Activated CD8-positive, alpha-beta memory T cell treated with anti-CD3 and anti-CD28 coated beads, Interleukin-2, amount 10 ng/mL, durations not matched to agents 7 days and 5 days (primary cell): ENCODE measurements at regions not wholly inside any gene's neighbourhood (a gene's known extent, or its start where the extent isn't known, plus 50 kb on each side); places are given as distances from the start of the nearest gene placed in this dataset.
A peak's percentile ranks its signal among the peaks of the same experiment; 100 is the strongest.
"Not testable (repeated sequence)": the region's sequence is repeated elsewhere in the genome, so short reads cannot be mapped to it uniquely, and the experiment has no call there.

ENCODE experiments used
- ATAC-seq: fragments of 150-1000 bp; cut with Tn5 transposase; one replicate; pipeline ENCODE4 v1.10.0; 2021; ENCODE audit warnings: moderate library complexity
- CTCF ChIA-PET: fragments of 350-600 bp; sonication (Branson Sonifier 250); formaldehyde crosslinking; loops from one replicate; lab custom pipeline; 2021; ENCODE audit warnings: antibody characterized with exemption; lab: Charles Lee
- DNase-seq: peaks from one replicate; pipeline ENCODE4 v3.0.0-alpha.2; 2020
- H3K27ac Mint-ChIP-seq: one replicate; pipeline ENCODE4 v1.8.0; 2021; ENCODE audit warnings: mild to moderate bottlenecking, mixed read lengths
- H3K27me3 Mint-ChIP-seq: one replicate; pipeline ENCODE4 v1.8.0; 2021; ENCODE audit warnings: mixed read lengths
- H3K36me3 Mint-ChIP-seq: one replicate; pipeline ENCODE4 v1.8.0; 2021; ENCODE audit warnings: mild to moderate bottlenecking, mixed read lengths
- H3K4me1 Mint-ChIP-seq: one replicate; pipeline ENCODE4 v1.8.0; 2021; ENCODE audit warnings: mixed read lengths
- H3K4me3 Mint-ChIP-seq: one replicate; pipeline ENCODE4 v1.8.0; 2021; ENCODE audit warnings: mild to moderate bottlenecking, moderate library complexity, mixed read lengths
- H3K9me3 Mint-ChIP-seq: one replicate; pipeline ENCODE4 v1.8.0; 2022; ENCODE audit warnings: low read depth, mixed read lengths

GRCh38 chr10:62992145-62992721 lies 140.9 kb upstream of the NRBF2 start:
- H3K27me3 Mint-ChIP-seq, result no peaks in the 10 kb centered on the region
- H3K36me3 Mint-ChIP-seq, result no peaks in the 10 kb centered on the region
- DNase-seq (no peak), ATAC-seq (no peak)
- CTCF ChIA-PET, result interaction anchor here (1.0 kb wide), 1 partner anchor 13 kb away, joined by 3 read pairs; no protein-coding TSS in a partner anchor
- H3K27ac Mint-ChIP-seq, result peak overlapping the region; percentile 6
- no peaks in the 10 kb centered on the region for H3K9me3 Mint-ChIP-seq
- no peak overlapping the region for H3K4me3 Mint-ChIP-seq
- H3K4me1 Mint-ChIP-seq, result peaks cover 22% of the 10 kb centered on the region

GRCh38 chr10:62990126-62990525 lies 143.0 kb upstream of the NRBF2 start:
- H3K4me3 Mint-ChIP-seq, result no peak overlapping the region
- H3K27me3 Mint-ChIP-seq, result no peaks in the 10 kb centered on the region
- no peak for ATAC-seq
- no peak for DNase-seq
- CTCF ChIA-PET, result interaction anchor here (0.6 kb wide), 1 partner anchor 124 kb away, joined by 3 read pairs; no protein-coding TSS in a partner anchor
- peaks cover 6% of the 10 kb centered on the region for H3K4me1 Mint-ChIP-seq
- H3K9me3 Mint-ChIP-seq, result no peaks in the 10 kb centered on the region
- H3K36me3 Mint-ChIP-seq, result no peaks in the 10 kb centered on the region
- H3K27ac Mint-ChIP-seq, result no peak overlapping the region

- H3K4me3 Mint-ChIP-seq, result no peak overlapping the region
- CTCF ChIA-PET, result interaction anchor here (1.4 kb wide), 1 partner anchor 11 kb away, joined by 4 read pairs; no protein-coding TSS in a partner anchor
- DNase-seq (no peak), ATAC-seq (no peak)
- H3K27ac Mint-ChIP-seq, result no peak overlapping the region
- H3K9me3 Mint-ChIP-seq, result no peaks in the 10 kb centered on the region
- H3K36me3 Mint-ChIP-seq, result peaks cover 1% of the 10 kb centered on the region
- H3K27me3 Mint-ChIP-seq, result no peaks in the 10 kb centered on the region
- no peaks in the 10 kb centered on the region for H3K4me1 Mint-ChIP-seq
These were observed 147.1 kb upstream of the NRBF2 start for GRCh38 chr10:62985807-62986600.

GRCh38 chr10:62981096-62981495 lies 152.0 kb upstream of the NRBF2 start:
- H3K27ac Mint-ChIP-seq, result no peak overlapping the region
- no peaks in the 10 kb centered on the region for H3K4me1 Mint-ChIP-seq
- CTCF ChIA-PET, result no interaction called here
- ATAC-seq, result no peak
- H3K9me3 Mint-ChIP-seq, result peaks cover 2% of the 10 kb centered on the region
- no peak for DNase-seq
- H3K27me3 Mint-ChIP-seq, result no peaks in the 10 kb centered on the region
- peaks cover 6% of the 10 kb centered on the region for H3K36me3 Mint-ChIP-seq
- H3K4me3 Mint-ChIP-seq, result no peak overlapping the region

GRCh38 chr10:62980687-62981086 lies 152.4 kb upstream of the NRBF2 start:
- H3K4me3 Mint-ChIP-seq, result no peak overlapping the region
- CTCF ChIA-PET, result no interaction called here

GRCh38 chr10:62979921-62980320 lies 153.2 kb upstream of the NRBF2 start:
- Mint-ChIP-seq H3K27me3 (no peaks in the 10 kb centered on the region), H3K27ac (no peak overlapping the region), H3K4me3 (no peak overlapping the region), H3K9me3 (peaks cover 7% of the 10 kb centered on the region), H3K4me1 (no peaks in the 10 kb centered on the region), H3K36me3 (peaks cover 10% of the 10 kb centered on the region)
- DNase-seq, result no peak
- CTCF ChIA-PET, result no interaction called here
- no peak for ATAC-seq

More at GRCh38 chr10:62980687-62981086, 152.4 kb upstream of the NRBF2 start:
- Mint-ChIP-seq H3K36me3 (peaks cover 6% of the 10 kb centered on the region), H3K9me3 (peaks cover 4% of the 10 kb centered on the region), H3K27ac (no peak overlapping the region), H3K4me1 (no peaks in the 10 kb centered on the region), H3K27me3 (no peaks in the 10 kb centered on the region)
- ATAC-seq, result no peak
- DNase-seq, result no peak

GRCh38 chr10:62978482-62978881 lies 154.6 kb upstream of the NRBF2 start:
- ATAC-seq (no peak), DNase-seq (no peak)
- H3K4me1 Mint-ChIP-seq, result no peaks in the 10 kb centered on the region
- peaks cover 7% of the 10 kb centered on the region for H3K9me3 Mint-ChIP-seq
- CTCF ChIA-PET, result interaction anchor here (1.2 kb wide), 1 partner anchor 15 kb away, joined by 3 read pairs; no protein-coding TSS in a partner anchor
- no peak overlapping the region for H3K27ac Mint-ChIP-seq
- no peak overlapping the region for H3K4me3 Mint-ChIP-seq
- no peaks in the 10 kb centered on the region for H3K27me3 Mint-ChIP-seq
- H3K36me3 Mint-ChIP-seq, result peaks cover 10% of the 10 kb centered on the region

GRCh38 chr10:62974795-62975194 lies 158.3 kb upstream of the NRBF2 start:
- H3K27ac Mint-ChIP-seq, DNase-seq, H3K4me3 Mint-ChIP-seq, H3K9me3 Mint-ChIP-seq, ATAC-seq, H3K36me3 Mint-ChIP-seq, H3K4me1 Mint-ChIP-seq, H3K27me3 Mint-ChIP-seq: not testable (repeated sequence)
- CTCF ChIA-PET, result interaction anchor here (1.1 to 1.3 kb wide), 3 partner anchors 10 to 15 kb away, joined by 3 to 4 read pairs (median 4); no protein-coding TSS in a partner anchor

- H3K27me3 Mint-ChIP-seq, result peaks cover 18% of the 10 kb centered on the region
- no peaks in the 10 kb centered on the region for H3K4me1 Mint-ChIP-seq
- H3K36me3 Mint-ChIP-seq, result peaks cover 4% of the 10 kb centered on the region
- no peak overlapping the region for H3K27ac Mint-ChIP-seq
- H3K4me3 Mint-ChIP-seq, result no peak overlapping the region
- CTCF ChIA-PET, result no interaction called here
- H3K9me3 Mint-ChIP-seq, result peaks cover 8% of the 10 kb centered on the region
- ATAC-seq (no peak), DNase-seq (no peak)
These were observed 155.9 kb upstream of the EGR2 start for GRCh38 chr10:62972103-62972502.

- DNase-seq (no peak), ATAC-seq (no peak)
- no peaks in the 10 kb centered on the region for H3K36me3 Mint-ChIP-seq
- peaks cover 30% of the 10 kb centered on the region for H3K27me3 Mint-ChIP-seq
- H3K27ac Mint-ChIP-seq, result no peak overlapping the region
- no peak overlapping the region for H3K4me3 Mint-ChIP-seq
- CTCF ChIA-PET, result no interaction called here
- H3K4me1 Mint-ChIP-seq, result no peaks in the 10 kb centered on the region
- no peaks in the 10 kb centered on the region for H3K9me3 Mint-ChIP-seq
These were observed 147.9 kb upstream of the EGR2 start for GRCh38 chr10:62964026-62964425.

- Mint-ChIP-seq H3K36me3 (no peaks in the 10 kb centered on the region), H3K27me3 (peaks cover 32% of the 10 kb centered on the region), H3K9me3 (no peaks in the 10 kb centered on the region), H3K4me3 (no peak overlapping the region), H3K27ac (no peak overlapping the region), H3K4me1 (no peaks in the 10 kb centered on the region)
- ATAC-seq, result no peak
- CTCF ChIA-PET, result no interaction called here
- DNase-seq, result no peak
These were observed 145.9 kb upstream of the EGR2 start for GRCh38 chr10:62961951-62962523.

- no peaks in the 10 kb centered on the region for H3K9me3 Mint-ChIP-seq
- H3K4me3 Mint-ChIP-seq, result no peak overlapping the region
- H3K27me3 Mint-ChIP-seq, result peaks cover 26% of the 10 kb centered on the region
- no peak for ATAC-seq
- DNase-seq, result no peak
- no peaks in the 10 kb centered on the region for H3K36me3 Mint-ChIP-seq
- CTCF ChIA-PET, result no interaction called here
- no peaks in the 10 kb centered on the region for H3K4me1 Mint-ChIP-seq
- no peak overlapping the region for H3K27ac Mint-ChIP-seq
These were observed 144.2 kb upstream of the EGR2 start for GRCh38 chr10:62960416-62960815.

GRCh38 chr10:62959553-62959952 lies 143.4 kb upstream of the EGR2 start:
- CTCF ChIA-PET, result interaction anchor here (0.7 to 0.8 kb wide), 2 partner anchors 16 to 82 kb away, joined by 3 read pairs; no protein-coding TSS in a partner anchor
- Mint-ChIP-seq H3K27me3 (peaks cover 25% of the 10 kb centered on the region), H3K36me3 (no peaks in the 10 kb centered on the region), H3K9me3 (no peaks in the 10 kb centered on the region), H3K4me3 (no peak overlapping the region), H3K4me1 (no peaks in the 10 kb centered on the region), H3K27ac (no peak overlapping the region)
- DNase-seq, result no peak
- ATAC-seq, result no peak
